ENCODE measurements at regions not wholly inside any gene's neighbourhood (a gene's known extent, or its start where the extent isn't known, plus 50 kb on each side); places are given as distances from the start of the nearest gene placed in this dataset.

DNA sequence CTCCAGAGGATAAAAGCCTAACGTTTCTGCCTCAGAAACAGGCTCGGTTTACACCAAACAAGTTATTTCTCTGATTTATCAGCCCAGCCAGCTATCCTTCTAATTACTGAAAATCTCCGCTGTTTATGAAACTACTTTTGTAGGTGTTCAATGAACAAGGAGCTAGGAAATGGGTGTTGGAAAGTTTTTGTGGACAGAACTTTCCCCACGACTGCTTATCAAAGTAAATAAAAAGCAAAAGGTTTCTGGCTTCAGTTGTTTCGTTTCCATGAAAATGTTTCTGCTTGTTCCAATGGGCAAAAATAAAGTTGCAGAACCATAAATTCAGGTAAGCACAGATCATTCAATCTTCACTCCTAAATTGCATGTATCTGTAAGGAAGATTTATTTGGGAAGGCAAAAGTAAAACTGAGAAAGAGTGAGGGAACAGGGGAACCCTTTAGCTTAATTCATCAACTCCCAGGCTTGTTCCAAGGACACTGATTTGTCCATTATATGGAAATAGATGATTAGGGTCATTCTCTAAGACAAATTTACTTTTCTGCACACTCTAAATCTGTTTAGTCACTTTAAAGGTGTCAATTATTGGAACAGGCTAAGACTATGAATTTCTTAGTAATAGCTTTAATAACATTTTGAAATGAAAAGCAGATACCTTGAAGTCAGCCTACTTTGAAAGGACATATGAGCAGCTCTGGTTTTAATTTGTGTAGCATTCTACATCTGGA lies 175.9 kb upstream of the CDKN3 start:
- H3F3A ChIP-seq (ENCODE audit: insufficient read depth, low read length, poor library complexity, severe bottlenecking), result no peaks in the 10 kb centered on the region

DNA sequence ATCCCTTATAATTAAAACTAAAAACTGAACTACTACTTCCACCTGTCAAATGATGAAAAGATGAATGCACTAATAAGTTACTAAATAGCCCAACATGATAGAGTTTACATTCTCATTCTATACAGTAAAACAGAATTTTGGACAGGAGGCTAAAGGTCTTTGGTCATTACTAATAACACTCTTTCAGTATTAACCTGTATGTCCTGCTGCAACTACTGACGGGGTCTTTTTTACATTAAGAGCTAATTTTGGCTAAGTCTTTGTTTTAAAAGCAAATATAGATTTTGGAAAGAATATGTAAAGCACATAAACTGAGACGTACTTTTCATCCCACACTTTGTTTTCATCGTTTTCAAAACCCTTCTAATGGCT lies 175.4 kb upstream of the CDKN3 start:
- no peak overlapping the region for H3K9ac ChIP-seq (ENCODE audit: low read length)
- no peak overlapping the region for H3K4me3 ChIP-seq (ENCODE audit: low read length)
- no peak overlapping the region for H3K4me2 ChIP-seq (ENCODE audit: low read length)
- H3K36me3 ChIP-seq (ENCODE audit: insufficient read depth, low read length), result no peaks in the 10 kb centered on the region
- H4K20me1 ChIP-seq (ENCODE audit: insufficient read depth), result no peaks in the 10 kb centered on the region
- H2AFZ ChIP-seq (ENCODE audit: low read depth, low read length), result no peak overlapping the region
- H3K9me3 ChIP-seq (ENCODE audit: low read length), result no peaks in the 10 kb centered on the region
- no peaks in the 10 kb centered on the region for H3K79me2 ChIP-seq (replicated peaks; ENCODE audit: insufficient read depth, low read length)
- H3K9me2 ChIP-seq (ENCODE audit: insufficient read depth, low read length), result no peaks in the 10 kb centered on the region
- peaks cover 54% of the 10 kb centered on the region for H3K27me3 ChIP-seq (ENCODE audit: insufficient read depth, low read depth, low read length)
- no peak overlapping the region for H3K27ac ChIP-seq (ENCODE audit: low read length)
- TF ChIP-seq MXI1 (conservative IDR thresholded peaks at IDR 0.05; ENCODE audit: poor library complexity, severe bottlenecking) (no peak), RAD21 (conservative IDR thresholded peaks at IDR 0.05) (no peak), TAF1 (IDR thresholded peaks at IDR 0.05; ENCODE audit: low read depth) (no peak)
- TF ChIP-seq, protein P1, sequence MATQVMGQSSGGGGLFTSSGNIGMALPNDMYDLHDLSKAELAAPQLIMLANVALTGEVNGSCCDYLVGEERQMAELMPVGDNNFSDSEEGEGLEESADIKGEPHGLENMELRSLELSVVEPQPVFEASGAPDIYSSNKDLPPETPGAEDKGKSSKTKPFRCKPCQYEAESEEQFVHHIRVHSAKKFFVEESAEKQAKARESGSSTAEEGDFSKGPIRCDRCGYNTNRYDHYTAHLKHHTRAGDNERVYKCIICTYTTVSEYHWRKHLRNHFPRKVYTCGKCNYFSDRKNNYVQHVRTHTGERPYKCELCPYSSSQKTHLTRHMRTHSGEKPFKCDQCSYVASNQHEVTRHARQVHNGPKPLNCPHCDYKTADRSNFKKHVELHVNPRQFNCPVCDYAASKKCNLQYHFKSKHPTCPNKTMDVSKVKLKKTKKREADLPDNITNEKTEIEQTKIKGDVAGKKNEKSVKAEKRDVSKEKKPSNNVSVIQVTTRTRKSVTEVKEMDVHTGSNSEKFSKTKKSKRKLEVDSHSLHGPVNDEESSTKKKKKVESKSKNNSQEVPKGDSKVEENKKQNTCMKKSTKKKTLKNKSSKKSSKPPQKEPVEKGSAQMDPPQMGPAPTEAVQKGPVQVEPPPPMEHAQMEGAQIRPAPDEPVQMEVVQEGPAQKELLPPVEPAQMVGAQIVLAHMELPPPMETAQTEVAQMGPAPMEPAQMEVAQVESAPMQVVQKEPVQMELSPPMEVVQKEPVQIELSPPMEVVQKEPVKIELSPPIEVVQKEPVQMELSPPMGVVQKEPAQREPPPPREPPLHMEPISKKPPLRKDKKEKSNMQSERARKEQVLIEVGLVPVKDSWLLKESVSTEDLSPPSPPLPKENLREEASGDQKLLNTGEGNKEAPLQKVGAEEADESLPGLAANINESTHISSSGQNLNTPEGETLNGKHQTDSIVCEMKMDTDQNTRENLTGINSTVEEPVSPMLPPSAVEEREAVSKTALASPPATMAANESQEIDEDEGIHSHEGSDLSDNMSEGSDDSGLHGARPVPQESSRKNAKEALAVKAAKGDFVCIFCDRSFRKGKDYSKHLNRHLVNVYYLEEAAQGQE (IDR thresholded peaks at IDR 0.05; ENCODE audit: borderline replicate concordance), result no peak
- TF ChIP-seq, protein P2, sequence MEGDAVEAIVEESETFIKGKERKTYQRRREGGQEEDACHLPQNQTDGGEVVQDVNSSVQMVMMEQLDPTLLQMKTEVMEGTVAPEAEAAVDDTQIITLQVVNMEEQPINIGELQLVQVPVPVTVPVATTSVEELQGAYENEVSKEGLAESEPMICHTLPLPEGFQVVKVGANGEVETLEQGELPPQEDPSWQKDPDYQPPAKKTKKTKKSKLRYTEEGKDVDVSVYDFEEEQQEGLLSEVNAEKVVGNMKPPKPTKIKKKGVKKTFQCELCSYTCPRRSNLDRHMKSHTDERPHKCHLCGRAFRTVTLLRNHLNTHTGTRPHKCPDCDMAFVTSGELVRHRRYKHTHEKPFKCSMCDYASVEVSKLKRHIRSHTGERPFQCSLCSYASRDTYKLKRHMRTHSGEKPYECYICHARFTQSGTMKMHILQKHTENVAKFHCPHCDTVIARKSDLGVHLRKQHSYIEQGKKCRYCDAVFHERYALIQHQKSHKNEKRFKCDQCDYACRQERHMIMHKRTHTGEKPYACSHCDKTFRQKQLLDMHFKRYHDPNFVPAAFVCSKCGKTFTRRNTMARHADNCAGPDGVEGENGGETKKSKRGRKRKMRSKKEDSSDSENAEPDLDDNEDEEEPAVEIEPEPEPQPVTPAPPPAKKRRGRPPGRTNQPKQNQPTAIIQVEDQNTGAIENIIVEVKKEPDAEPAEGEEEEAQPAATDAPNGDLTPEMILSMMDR (IDR thresholded peaks at IDR 0.05; ENCODE audit: poor library complexity, severe bottlenecking), result no peak
- no peaks in the 10 kb centered on the region for H3F3A ChIP-seq (ENCODE audit: insufficient read depth, low read length, poor library complexity, severe bottlenecking)

More for the DNA sequence above, 175.9 kb upstream of the CDKN3 start:
- Histone ChIP-seq H4K20me1 (ENCODE audit: insufficient read depth) (no peaks in the 10 kb centered on the region), H2AFZ (ENCODE audit: low read depth, low read length) (no peak overlapping the region), H3K79me2 (replicated peaks; ENCODE audit: insufficient read depth, low read length) (no peaks in the 10 kb centered on the region), H3K9ac (ENCODE audit: low read length) (no peak overlapping the region), H3K4me3 (ENCODE audit: low read length) (peak overlapping the region; percentile 56), H3K4me2 (ENCODE audit: low read length) (no peak overlapping the region), H3K9me3 (ENCODE audit: low read length) (no peaks in the 10 kb centered on the region), H3K27me3 (ENCODE audit: insufficient read depth, low read depth, low read length) (peaks cover 54% of the 10 kb centered on the region), H3K27ac (ENCODE audit: low read length) (no peak overlapping the region), H3K9me2 (ENCODE audit: insufficient read depth, low read length) (no peaks in the 10 kb centered on the region), H3K36me3 (ENCODE audit: insufficient read depth, low read length) (no peaks in the 10 kb centered on the region)
- no peak for TF ChIP-seq POLR2AphosphoS5 (IDR thresholded peaks at IDR 0.05)
- no peak for TF ChIP-seq SMC3 (conservative IDR thresholded peaks at IDR 0.05; ENCODE audit: poor library complexity)
- TF ChIP-seq, protein P1 (IDR thresholded peaks at IDR 0.05; ENCODE audit: borderline replicate concordance), result no peak
- TF ChIP-seq RAD21 (conservative IDR thresholded peaks at IDR 0.05), result no peak
- TF ChIP-seq EZH2 (IDR thresholded peaks at IDR 0.05; ENCODE audit: borderline replicate concordance, insufficient read depth, low read length, poor library complexity, severe bottlenecking), result no peak
- TF ChIP-seq MXI1 (conservative IDR thresholded peaks at IDR 0.05; ENCODE audit: poor library complexity, severe bottlenecking), result no peak
- TF ChIP-seq TAF1 (IDR thresholded peaks at IDR 0.05; ENCODE audit: low read depth), result no peak
- TF ChIP-seq, protein P2 (IDR thresholded peaks at IDR 0.05; ENCODE audit: poor library complexity, severe bottlenecking), result no peak

All from neural cell (in vitro differentiated cells).